ENCODE measurements at regions not wholly inside any gene's neighbourhood (a gene's known extent, or its start where the extent isn't known, plus 50 kb on each side); places are given as distances from the start of the nearest gene placed in this dataset.

DNA sequence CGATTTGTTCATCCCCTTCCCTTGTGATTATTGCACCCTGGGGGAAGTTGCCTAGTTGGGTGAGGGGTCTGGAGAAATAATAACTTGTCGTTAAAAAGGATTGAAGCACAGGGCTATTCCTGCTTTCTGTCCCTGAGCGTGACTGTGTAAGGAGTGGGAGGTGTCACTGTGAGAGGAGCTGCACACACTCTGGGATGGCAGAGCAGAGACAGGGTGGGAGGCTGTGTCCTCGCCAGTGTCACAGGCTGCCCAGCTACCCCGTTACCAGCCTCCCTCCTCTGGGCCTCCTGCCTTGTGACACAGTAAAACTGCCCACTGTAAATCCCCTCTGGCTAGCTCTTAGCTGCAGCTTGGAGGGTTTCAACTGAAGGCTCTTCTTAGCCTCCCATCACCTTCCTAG, 460.6 kb downstream of the AACS start:
- TF ChIP-seq, protein P1, sequence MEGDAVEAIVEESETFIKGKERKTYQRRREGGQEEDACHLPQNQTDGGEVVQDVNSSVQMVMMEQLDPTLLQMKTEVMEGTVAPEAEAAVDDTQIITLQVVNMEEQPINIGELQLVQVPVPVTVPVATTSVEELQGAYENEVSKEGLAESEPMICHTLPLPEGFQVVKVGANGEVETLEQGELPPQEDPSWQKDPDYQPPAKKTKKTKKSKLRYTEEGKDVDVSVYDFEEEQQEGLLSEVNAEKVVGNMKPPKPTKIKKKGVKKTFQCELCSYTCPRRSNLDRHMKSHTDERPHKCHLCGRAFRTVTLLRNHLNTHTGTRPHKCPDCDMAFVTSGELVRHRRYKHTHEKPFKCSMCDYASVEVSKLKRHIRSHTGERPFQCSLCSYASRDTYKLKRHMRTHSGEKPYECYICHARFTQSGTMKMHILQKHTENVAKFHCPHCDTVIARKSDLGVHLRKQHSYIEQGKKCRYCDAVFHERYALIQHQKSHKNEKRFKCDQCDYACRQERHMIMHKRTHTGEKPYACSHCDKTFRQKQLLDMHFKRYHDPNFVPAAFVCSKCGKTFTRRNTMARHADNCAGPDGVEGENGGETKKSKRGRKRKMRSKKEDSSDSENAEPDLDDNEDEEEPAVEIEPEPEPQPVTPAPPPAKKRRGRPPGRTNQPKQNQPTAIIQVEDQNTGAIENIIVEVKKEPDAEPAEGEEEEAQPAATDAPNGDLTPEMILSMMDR (IDR thresholded peaks at IDR 0.05; ENCODE audit: extremely low read depth in 1 of 2, insufficient read depth in 1 of 2, low read depth in 1 of 2, low read length in 2 of 2): no peak
- TF ChIP-seq, protein P2, sequence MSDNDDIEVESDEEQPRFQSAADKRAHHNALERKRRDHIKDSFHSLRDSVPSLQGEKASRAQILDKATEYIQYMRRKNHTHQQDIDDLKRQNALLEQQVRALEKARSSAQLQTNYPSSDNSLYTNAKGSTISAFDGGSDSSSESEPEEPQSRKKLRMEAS (IDR thresholded peaks at IDR 0.05; ENCODE audit: insufficient read depth, insufficient read length): no peak
- TF ChIP-seq MYC (IDR thresholded peaks at IDR 0.05; ENCODE audit: low read depth, low read length): no peak
- TF ChIP-seq POLR2A (IDR thresholded peaks at IDR 0.05; ENCODE audit: low read depth, low read length): no peak
- TF ChIP-seq EZH2 (IDR thresholded peaks at IDR 0.05; ENCODE audit: borderline replicate concordance, low read depth, low read length, severe bottlenecking): no peak
- TF ChIP-seq JUN (IDR thresholded peaks at IDR 0.05; ENCODE audit: borderline replicate concordance, insufficient read depth, insufficient read length, low read depth): no peak
- TF ChIP-seq POLR2AphosphoS5 (IDR thresholded peaks at IDR 0.05; ENCODE audit: insufficient read depth, low read depth, low read length): no peak

Measured in endothelial cell of umbilical vein (primary cell).